ENCODE measurements at regions not wholly inside any gene's neighbourhood (a gene's known extent, or its start where the extent isn't known, plus 50 kb on each side); places are given as distances from the start of the nearest gene placed in this dataset.

DNA sequence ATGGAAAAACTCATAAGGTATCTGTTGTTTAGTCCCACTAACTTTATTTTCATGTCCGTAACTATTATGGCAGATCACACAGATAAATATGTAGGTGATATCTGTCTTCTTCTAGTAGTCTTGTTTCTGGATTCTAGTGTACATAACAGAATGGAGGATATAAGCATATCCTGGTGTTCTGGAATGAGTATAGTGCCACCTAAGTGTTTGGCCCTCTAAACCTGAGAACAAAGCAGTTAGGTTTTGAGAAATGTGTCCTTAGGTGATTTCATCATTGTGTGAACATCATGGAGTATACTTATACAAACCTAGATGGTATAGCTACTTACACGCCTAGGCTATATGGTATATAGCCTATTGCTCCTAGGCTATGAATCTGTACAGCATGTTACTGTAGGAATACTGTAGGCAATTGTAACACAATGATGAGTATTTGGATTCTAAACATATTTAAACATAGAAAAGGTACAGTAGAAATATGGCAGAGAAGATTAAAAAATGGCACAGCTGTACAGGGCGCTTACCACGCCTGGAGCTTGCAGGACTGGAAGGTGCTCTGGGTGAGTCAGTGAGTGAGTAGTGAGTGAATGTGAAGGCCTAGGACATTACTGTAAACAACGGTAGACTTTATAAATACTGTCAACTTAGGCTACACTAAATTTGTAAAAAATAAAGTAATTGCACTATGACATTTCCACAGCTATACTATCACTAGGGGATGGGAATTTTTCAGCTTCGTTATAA, 150.3 kb upstream of the SLC24A2 start:
- H3K56ac ChIP-seq (replicated peaks; ENCODE audit: insufficient read length, low read depth, low read length) = no peak overlapping the region
- ChIA-PET CTCF (ENCODE audit: partially characterized antibody) (interaction anchor here (0.6 to 1.4 kb wide), 3 partner anchors 10 to 1636 kb away, joined by 3 to 5 read pairs (median 3); no protein-coding TSS in a partner anchor), POLR2A (ENCODE audit: partially characterized antibody) (no interaction called here)
- peaks cover 0 to 6% (median 0%) of the 10 kb centered on the region in 4 experiments; a peak in 3 of 7 replicates for H3K4me1 ChIP-seq (replicated peaks in 1 of 4; ENCODE audit: control insufficient read depth in 3 of 4, insufficient read depth in 4 of 4, low read length in 3 of 4)
- H2BK120ac ChIP-seq (replicated peaks; ENCODE audit: low read depth, low read length) = no peak overlapping the region
- H3K79me1 ChIP-seq (ENCODE audit: low read depth, low read length) = no peaks in the 10 kb centered on the region
- WGBS, 2 experiments (ENCODE audit: extremely low coverage in 1 of 2, insufficient coverage in 1 of 2, insufficient read length in 1 of 2, insufficient replicate concordance in 2 of 2, low coverage in 1 of 2, low lambda C conversion rate in 2 of 2, missing lambda C conversion rate in 1 of 2) = 89% methylated on average over 6 of the region's 6 CpGs; no CpG with 5 or more reads in 1 of the 2 experiments
- TF ChIP-seq RNF2 (IDR thresholded peaks at IDR 0.05; ENCODE audit: borderline replicate concordance, low read depth, low read length, missing control alignments, poor library complexity, severe bottlenecking) = no peak
- TF ChIP-seq NRF1 (IDR thresholded peaks at IDR 0.05; ENCODE audit: low read depth, low read length) = no peak
- no peak for TF ChIP-seq SP4 (IDR thresholded peaks at IDR 0.05; ENCODE audit: low read length)
- no peak for TF ChIP-seq TBP (IDR thresholded peaks at IDR 0.05; ENCODE audit: low read depth, low read length)
- no peak for TF ChIP-seq POLR2AphosphoS5 (IDR thresholded peaks at IDR 0.05; ENCODE audit: low read depth, low read length)
- TF ChIP-seq SIX5 (IDR thresholded peaks at IDR 0.05; ENCODE audit: low read depth, low read length) = no peak
- TF ChIP-seq TAF1 (IDR thresholded peaks at IDR 0.05; ENCODE audit: low read depth, low read length) = no peak
- TF ChIP-seq KDM1A (IDR thresholded peaks at IDR 0.05; ENCODE audit: borderline replicate concordance, low read length) = no peak
- no peak for TF ChIP-seq TEAD4 (IDR thresholded peaks at IDR 0.05; ENCODE audit: low read depth, low read length)
- TF ChIP-seq PHF8 (conservative IDR thresholded peaks at IDR 0.05; ENCODE audit: low read depth, low read length) = no peak
- no peak overlapping the region for H3K23ac ChIP-seq (ENCODE audit: insufficient read length)
- no peak overlapping the region for H2BK5ac ChIP-seq (ENCODE audit: low read depth, low read length)
- H4K20me1 ChIP-seq (replicated peaks in 1 of 2; ENCODE audit: control insufficient read depth in 1 of 2, insufficient read depth in 2 of 2, low read length in 2 of 2) = no peaks in the 10 kb centered on the region
- H3K36me3 ChIP-seq (ENCODE audit: control insufficient read depth in 2 of 4, insufficient read depth in 4 of 4, low read length in 3 of 4) = no peaks in the 10 kb centered on the region
- no peaks in the 10 kb centered on the region; a peak in 2 of 7 replicates for H3K27me3 ChIP-seq (replicated peaks in 1 of 4; ENCODE audit: control insufficient read depth in 3 of 4, extremely low read depth in 1 of 4, insufficient read depth in 3 of 4, low read length in 3 of 4)
- H2AK5ac ChIP-seq (ENCODE audit: low read depth, low read length) = no peak overlapping the region
- no peaks in the 10 kb centered on the region for H3K9me3 ChIP-seq (ENCODE audit: insufficient read depth in 2 of 2, low read depth in 1 of 2, low read length in 1 of 2)
- H3K4me2 ChIP-seq (ENCODE audit: insufficient read depth in 1 of 2, low read depth in 2 of 2, low read length in 2 of 2) = no peak overlapping the region
- no peak overlapping the region for H2BK20ac ChIP-seq (ENCODE audit: low read length)
- no peak overlapping the region for H3K4me3 ChIP-seq (ENCODE audit: extremely low read depth in 1 of 4, insufficient read depth in 2 of 4, low read depth in 3 of 4, low read length in 4 of 4)
- H2AFZ ChIP-seq (ENCODE audit: low read length) = no peak overlapping the region
- no peak for DNase-seq (ENCODE audit: low read depth in 1 of 2, low spot score in 2 of 2)
- H4K5ac ChIP-seq (ENCODE audit: insufficient read length, low read depth, low read length) = no peak overlapping the region
- H2BK15ac ChIP-seq (ENCODE audit: low read length) = no peak overlapping the region
- no peak overlapping the region for H3K27ac ChIP-seq (ENCODE audit: low read depth, low read length)
- no peak overlapping the region for H4K8ac ChIP-seq (ENCODE audit: extremely low read depth, insufficient read depth, low read length)
- no peak for FAIRE-seq
- H3K14ac ChIP-seq (ENCODE audit: insufficient read length) = no peak overlapping the region
- H4K91ac ChIP-seq (replicated peaks; ENCODE audit: insufficient read length, low read length) = no peak overlapping the region
- no peaks in the 10 kb centered on the region for H3K79me2 ChIP-seq (ENCODE audit: control insufficient read depth in 1 of 2, insufficient read depth in 2 of 2, low read length in 2 of 2)
- H3K4ac ChIP-seq (replicated peaks; ENCODE audit: insufficient read length, low read depth, low read length) = no peak overlapping the region
- H2BK12ac ChIP-seq (ENCODE audit: low read depth, low read length) = no peak overlapping the region
- no peaks in the 10 kb centered on the region; the same call in 1 of the 2 replicates for H3K23me2 ChIP-seq (ENCODE audit: low read depth, low read length)
- no peak overlapping the region for H3K18ac ChIP-seq (ENCODE audit: extremely low read depth, low read length)
- no peak overlapping the region for H3K9ac ChIP-seq (replicated peaks in 1 of 4; ENCODE audit: extremely low read depth in 1 of 4, low read depth in 3 of 4, low read length in 3 of 4)

Data from H1 (cell line).